PC-3 (cell line): ENCODE measurements at regions not wholly inside any gene's neighbourhood (a gene's known extent, or its start where the extent isn't known, plus 50 kb on each side); places are given as distances from the start of the nearest gene placed in this dataset.

ENCODE experiments used
- ATAC-seq: fragments of 200-7000 bp; cut with Tn5 transposase; 2 replicates; pipeline ENCODE4 v1.9.1; 2020; ENCODE audit warnings: mild to moderate bottlenecking, moderate library complexity
- BruUV-seq: library from RNA; stranded (reverse); fragments of 400-500 nt; replicated peaks from 2 replicates; lab custom pipeline; 2021; lab: Mats Ljungman, UMichigan
- CTCF ChIA-PET: fragments of 300-600 bp; sonication (Branson Sonifier 250); formaldehyde crosslinking; loops from one replicate; lab custom pipeline; 2022; ENCODE audit warnings: antibody characterized with exemption; lab: Charles Lee
- POLR2A ChIA-PET: fragments of 300-600 bp; sonication (Branson Sonifier 250); formaldehyde crosslinking; loops from one replicate; lab custom pipeline; 2022; ENCODE audit warnings: antibody characterized with exemption; ENCODE audit not compliant: unreplicated experiment; lab: Charles Lee
- DNase-seq: peaks from one replicate; pipeline ENCODE4 v3.0.0-alpha.2; 2015
- H2AFZ ChIP-seq: fragments of 300-600 bp; sonication (generic); 2 replicates; pipeline ENCODE4 v1.6.0; 2016; ENCODE audit warnings: antibody characterized with exemption, low read length
- H3F3A ChIP-seq: fragments of 300-600 bp; sonication (generic); one replicate; pipeline ENCODE4 v1.6.0; 2017; ENCODE audit warnings: antibody characterized with exemption, low read length, control low read depth, mild to moderate bottlenecking; ENCODE audit not compliant: unreplicated experiment
- H3K27ac ChIP-seq: fragments of 300-600 bp; sonication (generic); 2 replicates; pipeline ENCODE4 v1.5.1; 2016; ENCODE audit warnings: mild to moderate bottlenecking, low read length
- H3K27me3 ChIP-seq: fragments of 300-600 bp; sonication (generic); 2 replicates; pipeline ENCODE4 v1.6.1; 2016; ENCODE audit warnings: low read length, mixed read lengths
- H3K36me3 ChIP-seq: fragments of 300-600 bp; sonication (generic); 2 replicates; pipeline ENCODE4 v1.6.1; 2016; ENCODE audit warnings: low read depth, mixed run types, low read length, mixed read lengths
- H3K4me1 ChIP-seq: fragments of 300-600 bp; sonication (generic); 2 replicates; pipeline ENCODE4 v1.5.1; 2016; ENCODE audit warnings: low read length; ENCODE audit not compliant: insufficient read depth
- H3K4me2 ChIP-seq: fragments of 300-600 bp; sonication (generic); 2 replicates; pipeline ENCODE4 v1.6.0; 2016; ENCODE audit warnings: low read length
- H3K4me3 ChIP-seq: fragments of 300-600 bp; sonication (generic); 2 replicates; pipeline ENCODE4 v1.5.1; 2016; ENCODE audit warnings: mild to moderate bottlenecking, low read length, mixed read lengths
- H3K79me2 ChIP-seq: fragments of 300-600 bp; sonication (generic); 2 replicates; pipeline ENCODE4 v1.6.1; 2017; ENCODE audit warnings: low read length, mixed read lengths
- H3K9ac ChIP-seq: fragments of 300-600 bp; sonication (generic); 2 replicates; pipeline ENCODE4 v1.6.0; 2016; ENCODE audit warnings: mild to moderate bottlenecking, low read length
- H3K9me2 ChIP-seq: fragments of 300-600 bp; sonication (generic); replicated peaks from 2 replicates; pipeline ENCODE4 v1.6.1; 2016; ENCODE audit warnings: mixed run types, low read length, mixed read lengths
- H3K9me3 ChIP-seq: fragments of 300-600 bp; sonication (generic); 2 replicates; pipeline ENCODE4 v1.6.1; 2016; ENCODE audit warnings: low read length, mixed read lengths
- H4K20me1 ChIP-seq: fragments of 300-600 bp; sonication (generic); 2 replicates; pipeline ENCODE4 v1.6.1; 2016; ENCODE audit warnings: low read length, mixed read lengths
- EZH2 ChIP-seq: fragments of 300-600 bp; sonication (generic); IDR thresholded peaks from one replicate; pipeline ENCODE4 v1.6.1; 2017; ENCODE audit warnings: antibody characterized with exemption, mild to moderate bottlenecking, low read length; ENCODE audit not compliant: unreplicated experiment
- EZH2phosphoT487 ChIP-seq: fragments of 300-600 bp; sonication (generic); IDR thresholded peaks from 2 replicates; pipeline ENCODE4 v1.6.1; 2018; ENCODE audit warnings: mild to moderate bottlenecking, antibody characterized with exemption, low read length, borderline replicate concordance
- intact Hi-C: fragments of 100-400 bp; cut with micrococcal nuclease; formaldehyde crosslinking; loops from 2 replicates; pipeline ENCODE4 v1.9.0; 2023
- TF ChIP-seq, protein P1 (sequence below): fragments of 300-600 bp; sonication (generic); conservative IDR thresholded peaks from 2 replicates; pipeline ENCODE4 v1.5.1; 2017; ENCODE audit warnings: antibody characterized with exemption, low read depth, mild to moderate bottlenecking, low read length

DNA sequence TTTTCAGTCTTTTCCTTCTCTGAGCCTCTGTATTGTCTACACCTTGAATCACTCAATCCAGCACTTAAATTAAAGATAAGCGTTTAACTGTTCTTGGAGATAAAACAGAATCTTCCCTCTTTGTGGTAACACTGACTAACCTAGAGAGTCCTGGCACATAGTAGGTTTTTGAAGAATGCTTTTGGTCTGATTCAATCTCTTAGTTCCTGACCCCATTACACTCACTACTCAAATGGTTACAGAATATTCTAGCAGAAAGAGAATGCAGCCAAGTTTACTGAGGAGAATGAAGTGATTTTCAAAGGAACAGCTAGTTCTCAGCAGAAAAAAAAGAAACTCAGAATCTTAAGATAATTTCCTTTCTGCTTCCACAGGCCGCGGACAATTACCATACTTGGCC is 309.2 kb upstream of the PRMT6 start:
- no peaks in the 10 kb centered on the region for H3K9me3 ChIP-seq
- H3K27me3 ChIP-seq, result no peaks in the 10 kb centered on the region
- H3K9ac ChIP-seq, result no peak overlapping the region
- POLR2A ChIA-PET, result no interaction called here
- no peak overlapping the region for H3K4me3 ChIP-seq
- no peak for ATAC-seq
- H3K4me2 ChIP-seq, result no peak overlapping the region
- DNase-seq, result no peak
- no peaks in the 10 kb centered on the region for H3K79me2 ChIP-seq
- no TSS peak for BruUV-seq
- no peaks in the 10 kb centered on the region for H3F3A ChIP-seq
- CTCF ChIA-PET, result no interaction called here
- no peaks in the 10 kb centered on the region for H3K36me3 ChIP-seq
- no peaks in the 10 kb centered on the region for H3K4me1 ChIP-seq
- TF ChIP-seq EZH2phosphoT487, result no peak
- TF ChIP-seq EZH2, result no peak
- TF ChIP-seq, protein P1, sequence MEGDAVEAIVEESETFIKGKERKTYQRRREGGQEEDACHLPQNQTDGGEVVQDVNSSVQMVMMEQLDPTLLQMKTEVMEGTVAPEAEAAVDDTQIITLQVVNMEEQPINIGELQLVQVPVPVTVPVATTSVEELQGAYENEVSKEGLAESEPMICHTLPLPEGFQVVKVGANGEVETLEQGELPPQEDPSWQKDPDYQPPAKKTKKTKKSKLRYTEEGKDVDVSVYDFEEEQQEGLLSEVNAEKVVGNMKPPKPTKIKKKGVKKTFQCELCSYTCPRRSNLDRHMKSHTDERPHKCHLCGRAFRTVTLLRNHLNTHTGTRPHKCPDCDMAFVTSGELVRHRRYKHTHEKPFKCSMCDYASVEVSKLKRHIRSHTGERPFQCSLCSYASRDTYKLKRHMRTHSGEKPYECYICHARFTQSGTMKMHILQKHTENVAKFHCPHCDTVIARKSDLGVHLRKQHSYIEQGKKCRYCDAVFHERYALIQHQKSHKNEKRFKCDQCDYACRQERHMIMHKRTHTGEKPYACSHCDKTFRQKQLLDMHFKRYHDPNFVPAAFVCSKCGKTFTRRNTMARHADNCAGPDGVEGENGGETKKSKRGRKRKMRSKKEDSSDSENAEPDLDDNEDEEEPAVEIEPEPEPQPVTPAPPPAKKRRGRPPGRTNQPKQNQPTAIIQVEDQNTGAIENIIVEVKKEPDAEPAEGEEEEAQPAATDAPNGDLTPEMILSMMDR, result no peak
- intact Hi-C loops, result no loop called here
- H3K9me2 ChIP-seq, result no peaks in the 10 kb centered on the region
- H2AFZ ChIP-seq, result no peak overlapping the region
- H3K27ac ChIP-seq, result no peak overlapping the region
- no peaks in the 10 kb centered on the region for H4K20me1 ChIP-seq

DNA sequence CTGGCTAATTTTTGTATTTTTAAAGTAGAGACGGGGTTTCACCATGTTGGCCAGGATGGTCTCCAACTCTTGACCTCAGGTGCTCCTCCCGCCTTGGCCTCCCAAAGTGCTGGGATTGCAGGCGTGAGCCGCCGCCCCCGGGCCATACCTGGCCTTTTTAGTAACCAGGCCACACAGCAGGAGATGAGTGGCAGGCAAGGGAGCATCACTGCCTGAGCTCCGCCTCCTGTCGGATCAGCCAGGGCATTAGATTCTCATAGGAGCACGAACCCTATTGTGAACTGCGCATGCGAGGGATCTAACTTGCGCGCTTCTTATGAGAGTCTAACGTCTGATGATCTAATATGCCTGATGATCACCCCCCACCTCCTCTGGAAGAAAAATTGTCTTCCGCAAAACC is 308.7 kb upstream of the PRMT6 start:
- no peak overlapping the region for H2AFZ ChIP-seq
- H4K20me1 ChIP-seq, result no peaks in the 10 kb centered on the region
- TF ChIP-seq, protein P1, result no peak
- H3K9me3 ChIP-seq, result no peaks in the 10 kb centered on the region
- H3K9me2 ChIP-seq, result no peaks in the 10 kb centered on the region
- H3K4me2 ChIP-seq, result no peak overlapping the region
- no peak overlapping the region for H3K4me3 ChIP-seq
- H3K27me3 ChIP-seq, result no peaks in the 10 kb centered on the region
- BruUV-seq, result no TSS peak
- no peak overlapping the region for H3K27ac ChIP-seq
- ChIA-PET CTCF (no interaction called here), POLR2A (no interaction called here)
- no peaks in the 10 kb centered on the region for H3K79me2 ChIP-seq
- H3K9ac ChIP-seq, result no peak overlapping the region
- ATAC-seq (no peak), DNase-seq (no peak)
- no peaks in the 10 kb centered on the region for H3F3A ChIP-seq
- no peaks in the 10 kb centered on the region for H3K36me3 ChIP-seq
- intact Hi-C loops, result no loop called here
- H3K4me1 ChIP-seq, result no peaks in the 10 kb centered on the region

DNA sequence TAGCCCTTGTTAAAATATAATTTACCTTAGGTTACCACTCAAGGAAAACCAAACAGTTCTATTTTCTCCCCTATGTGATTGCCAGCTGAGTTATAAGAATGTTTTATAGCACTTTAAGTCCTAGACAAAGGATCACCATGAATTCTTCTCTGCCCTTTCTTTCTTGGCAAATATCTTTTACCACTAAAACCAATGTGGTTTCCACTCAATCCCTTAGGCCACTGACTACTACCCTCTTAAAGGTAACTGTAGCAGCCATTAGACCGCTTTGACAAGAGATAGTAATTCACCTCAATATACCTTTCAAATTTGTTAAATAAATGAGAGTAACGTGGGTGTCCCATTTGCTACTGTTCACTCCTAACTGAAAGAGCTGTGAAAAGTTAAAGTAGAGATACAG is 307.9 kb upstream of the PRMT6 start:
- H3K79me2 ChIP-seq, result no peaks in the 10 kb centered on the region
- H3K36me3 ChIP-seq, result no peaks in the 10 kb centered on the region
- no peak overlapping the region for H3K4me3 ChIP-seq
- ATAC-seq, result no peak
- H4K20me1 ChIP-seq, result no peaks in the 10 kb centered on the region
- H3K4me2 ChIP-seq, result no peak overlapping the region
- H3K4me1 ChIP-seq, result no peaks in the 10 kb centered on the region
- H3K9ac ChIP-seq, result no peak overlapping the region
- no TSS peak for BruUV-seq
- TF ChIP-seq EZH2phosphoT487, result no peak
- TF ChIP-seq, protein P1, result no peak
- no peak for TF ChIP-seq EZH2
- no peaks in the 10 kb centered on the region for H3F3A ChIP-seq
- no peaks in the 10 kb centered on the region for H3K9me3 ChIP-seq
- POLR2A ChIA-PET, result no interaction called here
- CTCF ChIA-PET, result interaction anchor here (0.5 kb wide), 1 partner anchor 392 kb away, joined by 5 read pairs; no protein-coding TSS in a partner anchor
- H3K27me3 ChIP-seq, result no peaks in the 10 kb centered on the region
- H3K9me2 ChIP-seq, result no peaks in the 10 kb centered on the region
- DNase-seq, result no peak
- H2AFZ ChIP-seq, result no peak overlapping the region
- intact Hi-C loops, result no loop called here
- H3K27ac ChIP-seq, result no peak overlapping the region
